WERI-Rb-1 (cell line): ENCODE measurements at regions not wholly inside any gene's neighbourhood (a gene's known extent, or its start where the extent isn't known, plus 50 kb on each side); places are given as distances from the start of the nearest gene placed in this dataset.

Source experiments
- DNase-seq: peaks from one replicate; pipeline ENCODE4 v3.0.0-alpha.2; 2020
- H3K27ac ChIP-seq: fragments of 250-450 bp; sonication (Bioruptor Pico); 2 replicates; pipeline ENCODE4 v1.5.1; 2020; ENCODE audit warnings: mild to moderate bottlenecking, moderate library complexity
- H3K27me3 ChIP-seq: fragments of 250-450 bp; sonication (Bioruptor Pico); 2 replicates; pipeline ENCODE4 v1.5.1; 2021; ENCODE audit warnings: mild to moderate bottlenecking, low read depth, moderate library complexity; ENCODE audit not compliant: insufficient read depth, severe bottlenecking
- H3K36me3 ChIP-seq: fragments of 250-450 bp; sonication (Bioruptor Pico); 2 replicates; pipeline ENCODE4 v1.5.1; 2020; ENCODE audit warnings: mild to moderate bottlenecking, moderate library complexity
- H3K4me3 ChIP-seq: 2 replicates; pipeline ENCODE4 v1.5.1; 2011; ENCODE audit warnings: low read depth, mild to moderate bottlenecking, control low read depth, low read length
- H3K9me3 ChIP-seq: fragments of 250-450 bp; sonication (Bioruptor Pico); 2 replicates; pipeline ENCODE4 v1.5.1; 2021; ENCODE audit warnings: mild to moderate bottlenecking, moderate library complexity; ENCODE audit not compliant: severe bottlenecking
- CTCF ChIP-seq: IDR thresholded peaks from 2 replicates; pipeline ENCODE4 v1.5.1; 2011; ENCODE audit warnings: low read depth, mild to moderate bottlenecking, control low read depth, inconsistent platforms, low read length

- Histone ChIP-seq H3K27me3 (no peaks in the 10 kb centered on the region), H3K27ac (no peak overlapping the region), H3K4me3 (no peak overlapping the region), H3K9me3 (peaks cover 2% of the 10 kb centered on the region), H3K36me3 (no peaks in the 10 kb centered on the region)
- TF ChIP-seq CTCF = no peak
- DNase-seq = no peak
Observed at GRCh38 chr3:13171704-13172643, 98.7 kb upstream of the IQSEC1 start.

DNA sequence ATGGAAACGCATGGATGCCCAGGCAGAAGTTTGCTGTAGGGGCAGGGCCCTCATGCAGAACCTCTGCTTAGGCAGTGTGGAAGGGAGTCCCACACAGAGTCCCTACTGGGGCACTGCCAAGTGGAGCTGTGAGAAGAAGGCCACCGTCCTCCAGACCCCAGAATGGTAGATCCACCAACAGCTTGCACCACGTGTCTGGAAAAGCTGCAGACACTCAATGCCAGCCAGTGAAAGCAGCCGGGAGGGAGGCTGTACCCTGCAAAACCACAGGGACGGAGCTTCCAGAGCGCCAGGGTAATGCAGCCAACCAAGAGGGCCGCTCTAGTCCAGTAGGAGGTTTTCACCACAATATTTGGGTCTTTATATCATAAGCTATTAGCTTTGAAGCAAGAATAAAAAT is 97.1 kb upstream of the IQSEC1 start:
- Histone ChIP-seq H3K27me3 (no peaks in the 10 kb centered on the region), H3K4me3 (no peak overlapping the region), H3K27ac (no peak overlapping the region), H3K36me3 (no peaks in the 10 kb centered on the region), H3K9me3 (peaks cover 2% of the 10 kb centered on the region)
- TF ChIP-seq CTCF = no peak
- DNase-seq = no peak

DNA sequence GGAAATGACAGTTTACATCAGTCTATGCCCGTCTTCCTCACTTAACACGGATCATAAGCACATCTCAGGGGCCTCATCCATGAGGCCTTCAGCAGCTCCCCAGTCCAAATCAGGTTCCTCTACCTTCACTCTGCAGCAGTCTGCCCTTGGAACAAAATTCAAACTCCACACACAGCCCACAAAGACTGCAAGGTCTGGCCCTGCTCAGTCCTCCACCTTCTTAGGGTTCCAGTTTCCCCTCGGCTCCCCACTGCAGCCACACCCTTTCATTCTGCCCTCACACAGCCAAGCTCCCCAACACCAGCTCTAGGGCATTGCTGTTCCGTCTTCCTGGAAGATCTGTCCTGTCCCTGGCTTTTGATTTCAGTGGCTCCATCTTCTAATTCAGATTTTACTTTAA is 95.2 kb upstream of the IQSEC1 start:
- no peak for DNase-seq
- no peak for TF ChIP-seq CTCF
- no peaks in the 10 kb centered on the region for H3K36me3 ChIP-seq
- no peak overlapping the region for H3K4me3 ChIP-seq
- no peaks in the 10 kb centered on the region for H3K27me3 ChIP-seq
- peaks cover 2% of the 10 kb centered on the region for H3K9me3 ChIP-seq
- no peak overlapping the region for H3K27ac ChIP-seq

- Histone ChIP-seq H3K9me3 (peaks cover 2% of the 10 kb centered on the region), H3K36me3 (no peaks in the 10 kb centered on the region), H3K27me3 (no peaks in the 10 kb centered on the region), H3K4me3 (no peak overlapping the region), H3K27ac (no peak overlapping the region)
- DNase-seq = no peak
- TF ChIP-seq CTCF = no peak
Observed at GRCh38 chr3:13167829-13168228, 94.6 kb upstream of the IQSEC1 start.

GRCh38 chr3:13167064-13167743 is 94.0 kb upstream of the IQSEC1 start:
- Histone ChIP-seq H3K36me3 (no peaks in the 10 kb centered on the region), H3K27me3 (no peaks in the 10 kb centered on the region), H3K9me3 (peaks cover 2% of the 10 kb centered on the region), H3K27ac (no peak overlapping the region), H3K4me3 (no peak overlapping the region)
- no peak for DNase-seq
- no peak for TF ChIP-seq CTCF
